PC-9 (cell line): ENCODE measurements at regions not wholly inside any gene's neighbourhood (a gene's known extent, or its start where the extent isn't known, plus 50 kb on each side); places are given as distances from the start of the nearest gene placed in this dataset.

Experiments used
- BruUV-seq: library from RNA; stranded (reverse); fragments of 400-500 nt; replicated peaks from 2 replicates; lab custom pipeline; 2021; lab: Mats Ljungman, UMichigan
- CTCF ChIA-PET: fragments of 300-600 bp; sonication (Branson Sonifier 250); formaldehyde crosslinking; loops from one replicate; lab custom pipeline; 2022; ENCODE audit warnings: antibody characterized with exemption; lab: Charles Lee
- POLR2A ChIA-PET: fragments of 300-600 bp; sonication (Branson Sonifier 250); formaldehyde crosslinking; loops from one replicate; lab custom pipeline; 2022; ENCODE audit warnings: antibody characterized with exemption; ENCODE audit not compliant: unreplicated experiment; lab: Charles Lee
- DNase-seq, 2 experiments: peaks; one replicate each; pipeline versions ENCODE4 v3.0.0 to v3.0.0-alpha.2; 2015 to 2022; ENCODE audit warnings: mixed read lengths in 1 of 2
- H2AFZ ChIP-seq: fragments of 200-600 bp; sonication (generic); 2 replicates; pipeline ENCODE4 v1.8.1; 2017; ENCODE audit warnings: antibody characterized with exemption
- H3F3A ChIP-seq: fragments of 200-600 bp; sonication (generic); 2 replicates; pipeline ENCODE4 v1.8.1; 2017; ENCODE audit warnings: antibody characterized with exemption, mild to moderate bottlenecking, low read depth; ENCODE audit not compliant: insufficient read depth
- H3K27ac ChIP-seq: fragments of 200-600 bp; sonication (generic); 2 replicates; pipeline ENCODE4 v1.6.1; 2016; ENCODE audit warnings: mixed run types
- H3K27me3 ChIP-seq: fragments of 200-600 bp; sonication (generic); 2 replicates; pipeline ENCODE4 v1.6.1; 2016; ENCODE audit warnings: low read depth, mixed run types; ENCODE audit not compliant: insufficient read depth
- H3K36me3 ChIP-seq: fragments of 200-600 bp; sonication (generic); 2 replicates; pipeline ENCODE4 v1.6.1; 2016; ENCODE audit warnings: low read depth, mixed run types
- H3K4me1 ChIP-seq: fragments of 200-600 bp; sonication (generic); replicated peaks from 2 replicates; pipeline ENCODE4 v1.6.1; 2016; ENCODE audit warnings: mixed run types; ENCODE audit not compliant: insufficient read depth
- H3K4me2 ChIP-seq: fragments of 200-600 bp; sonication (generic); 2 replicates; pipeline ENCODE4 v1.6.1; 2017; ENCODE audit warnings: mixed run types
- H3K4me3 ChIP-seq: fragments of 200-600 bp; sonication (generic); 2 replicates; pipeline ENCODE4 v1.6.1; 2016; ENCODE audit warnings: mixed run types
- H3K79me2 ChIP-seq: fragments of 200-600 bp; sonication (generic); 2 replicates; pipeline ENCODE4 v1.6.1; 2017; ENCODE audit warnings: low read depth, mixed run types
- H3K9me2 ChIP-seq: fragments of 200-600 bp; sonication (generic); 2 replicates; pipeline ENCODE4 v1.8.1; 2017; ENCODE audit warnings: mild to moderate bottlenecking; ENCODE audit not compliant: insufficient read depth
- H3K9me3 ChIP-seq: fragments of 200-600 bp; sonication (generic); 2 replicates; pipeline ENCODE4 v1.8.1; 2016; ENCODE audit warnings: low read depth; ENCODE audit not compliant: insufficient read depth
- H4K20me1 ChIP-seq: fragments of 200-600 bp; sonication (generic); 2 replicates; pipeline ENCODE4 v1.8.1; 2017; ENCODE audit not compliant: insufficient read depth
- CTCF ChIP-seq: fragments of 200-600 bp; sonication (generic); conservative IDR thresholded peaks from 2 replicates; pipeline ENCODE4 v1.6.1; 2017; ENCODE audit warnings: mixed run types, antibody characterized with exemption, mild to moderate bottlenecking, moderate library complexity
- EZH2 ChIP-seq: fragments of 200-600 bp; sonication (generic); IDR thresholded peaks from 2 replicates; pipeline ENCODE4 v1.8.0; 2017; ENCODE audit warnings: antibody characterized with exemption, low read depth
- intact Hi-C: fragments of 100-400 bp; cut with micrococcal nuclease; formaldehyde crosslinking; loops from one replicate; pipeline ENCODE4 v1.10.0; 2022; ENCODE audit not compliant: unreplicated experiment

DNA sequence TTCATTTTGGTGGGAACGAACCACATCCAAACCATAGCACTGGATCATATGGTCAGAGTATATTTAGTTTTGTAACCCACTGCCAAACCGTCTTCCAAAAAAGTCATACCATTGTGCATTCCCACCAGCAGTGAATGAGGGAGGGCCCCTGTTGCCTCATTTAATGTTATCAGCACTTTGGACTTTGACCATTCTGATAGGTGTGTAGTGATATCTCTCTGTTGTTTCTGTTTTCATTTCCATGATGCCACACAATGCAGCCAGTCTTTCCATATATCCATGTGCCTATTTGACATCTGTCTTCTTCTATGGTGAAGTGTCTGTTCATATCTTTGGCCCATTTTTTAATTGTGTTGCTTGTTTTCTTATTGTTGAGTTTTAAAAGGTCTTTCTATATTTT, 105.0 kb upstream of the PPP2R2D start:
- Histone ChIP-seq H3K27ac (no peak overlapping the region), H2AFZ (no peak overlapping the region), H3K4me3 (no peak overlapping the region), H3K27me3 (peaks cover 40% of the 10 kb centered on the region), H3K36me3 (no peaks in the 10 kb centered on the region), H3K79me2 (no peaks in the 10 kb centered on the region), H3K9me3 (no peaks in the 10 kb centered on the region), H3K9me2 (no peaks in the 10 kb centered on the region), H3K4me2 (no peak overlapping the region), H3K4me1 (no peaks in the 10 kb centered on the region), H4K20me1 (no peaks in the 10 kb centered on the region), H3F3A (no peaks in the 10 kb centered on the region)
- ChIA-PET CTCF (no interaction called here), POLR2A (no interaction called here)
- TF ChIP-seq EZH2: no peak
- no peak for TF ChIP-seq CTCF
- intact Hi-C loops: no loop called here
- no peak for DNase-seq
- no TSS peak for BruUV-seq

GRCh38 chr10:131797626-131798025, 103.2 kb upstream of the PPP2R2D start:
- ChIA-PET POLR2A (no interaction called here), CTCF (no interaction called here)
- Histone ChIP-seq H3K27ac (no peak overlapping the region), H3K79me2 (no peaks in the 10 kb centered on the region), H3F3A (no peaks in the 10 kb centered on the region), H3K4me3 (no peak overlapping the region), H3K9me3 (no peaks in the 10 kb centered on the region), H3K4me2 (no peak overlapping the region), H3K9me2 (no peaks in the 10 kb centered on the region), H4K20me1 (no peaks in the 10 kb centered on the region), H3K36me3 (no peaks in the 10 kb centered on the region), H2AFZ (no peak overlapping the region), H3K27me3 (peaks cover 49% of the 10 kb centered on the region), H3K4me1 (no peaks in the 10 kb centered on the region)
- intact Hi-C loops: no loop called here
- TF ChIP-seq CTCF (no peak), EZH2 (no peak)
- BruUV-seq: no TSS peak
- DNase-seq: no peak

DNA sequence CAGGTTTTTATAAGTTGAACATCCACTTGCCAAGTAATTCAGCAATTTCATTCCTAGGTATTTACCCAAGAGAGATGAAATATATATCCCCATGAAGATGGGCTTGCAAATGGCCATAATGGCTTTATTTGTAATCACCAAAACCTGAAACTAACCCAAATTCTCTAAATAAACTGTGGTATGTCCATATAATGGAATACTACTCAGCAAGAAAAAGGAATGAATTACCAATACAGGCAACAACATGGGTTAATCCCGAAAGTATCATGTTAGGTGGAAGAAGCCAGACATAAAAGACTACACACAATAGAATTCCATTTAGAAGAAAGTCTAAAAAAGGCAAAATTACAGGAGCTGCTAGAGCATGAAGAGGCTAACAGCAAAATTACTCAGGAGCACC, 101.4 kb upstream of the PPP2R2D start:
- Histone ChIP-seq H3K36me3 (no peaks in the 10 kb centered on the region), H3K27me3 (peaks cover 53% of the 10 kb centered on the region), H2AFZ (no peak overlapping the region), H3F3A (no peaks in the 10 kb centered on the region), H3K4me2 (no peak overlapping the region), H3K27ac (no peak overlapping the region), H3K9me3 (no peaks in the 10 kb centered on the region), H3K4me3 (no peak overlapping the region), H4K20me1 (no peaks in the 10 kb centered on the region), H3K4me1 (no peaks in the 10 kb centered on the region), H3K9me2 (no peaks in the 10 kb centered on the region), H3K79me2 (no peaks in the 10 kb centered on the region)
- no TSS peak for BruUV-seq
- TF ChIP-seq CTCF: no peak
- no peak for TF ChIP-seq EZH2
- ChIA-PET CTCF (no interaction called here), POLR2A (no interaction called here)
- DNase-seq: no peak
- intact Hi-C loops: no loop called here
